ENCODE measurements at regions not wholly inside any gene's neighbourhood (a gene's known extent, or its start where the extent isn't known, plus 50 kb on each side); places are given as distances from the start of the nearest gene placed in this dataset.

DNA sequence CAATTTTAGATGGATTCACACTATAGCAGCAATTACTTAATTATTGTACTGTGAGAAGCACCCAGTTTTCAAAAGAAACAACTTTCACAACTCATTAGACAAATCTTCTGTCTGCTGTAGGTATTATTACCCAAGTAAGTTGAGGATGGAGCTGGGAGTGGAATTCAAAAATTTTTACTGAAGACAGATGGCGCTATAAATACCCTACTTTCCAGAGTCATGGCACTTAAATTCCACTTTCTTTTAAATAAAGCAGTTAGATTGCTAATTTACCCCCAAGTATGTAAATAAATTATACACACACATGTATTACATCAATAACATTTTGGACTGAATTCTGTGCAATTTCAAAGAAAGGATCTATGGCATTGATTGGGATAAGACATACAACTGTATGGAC is 166.8 kb downstream of the FTCDNL1 start:
- Mint-ChIP-seq H3K9me3 (no peaks in the 10 kb centered on the region), H3K36me3 (no peaks in the 10 kb centered on the region), H3K27ac (no peak overlapping the region), H3K4me1 (ENCODE audit: unreplicated experiment) (no peaks in the 10 kb centered on the region), H3K4me3 (no peak overlapping the region), H3K27me3 (no peaks in the 10 kb centered on the region)
- DNase-seq (ENCODE audit: extremely low spot score, unreplicated experiment): no peak
- TF ChIP-seq, protein P1, sequence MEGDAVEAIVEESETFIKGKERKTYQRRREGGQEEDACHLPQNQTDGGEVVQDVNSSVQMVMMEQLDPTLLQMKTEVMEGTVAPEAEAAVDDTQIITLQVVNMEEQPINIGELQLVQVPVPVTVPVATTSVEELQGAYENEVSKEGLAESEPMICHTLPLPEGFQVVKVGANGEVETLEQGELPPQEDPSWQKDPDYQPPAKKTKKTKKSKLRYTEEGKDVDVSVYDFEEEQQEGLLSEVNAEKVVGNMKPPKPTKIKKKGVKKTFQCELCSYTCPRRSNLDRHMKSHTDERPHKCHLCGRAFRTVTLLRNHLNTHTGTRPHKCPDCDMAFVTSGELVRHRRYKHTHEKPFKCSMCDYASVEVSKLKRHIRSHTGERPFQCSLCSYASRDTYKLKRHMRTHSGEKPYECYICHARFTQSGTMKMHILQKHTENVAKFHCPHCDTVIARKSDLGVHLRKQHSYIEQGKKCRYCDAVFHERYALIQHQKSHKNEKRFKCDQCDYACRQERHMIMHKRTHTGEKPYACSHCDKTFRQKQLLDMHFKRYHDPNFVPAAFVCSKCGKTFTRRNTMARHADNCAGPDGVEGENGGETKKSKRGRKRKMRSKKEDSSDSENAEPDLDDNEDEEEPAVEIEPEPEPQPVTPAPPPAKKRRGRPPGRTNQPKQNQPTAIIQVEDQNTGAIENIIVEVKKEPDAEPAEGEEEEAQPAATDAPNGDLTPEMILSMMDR (conservative IDR thresholded peaks at IDR 0.05): no peak

- H3K36me3 Mint-ChIP-seq: no peaks in the 10 kb centered on the region
- H3K4me1 Mint-ChIP-seq (ENCODE audit: unreplicated experiment): no peaks in the 10 kb centered on the region
- H3K4me3 Mint-ChIP-seq: no peak overlapping the region
- TF ChIP-seq, protein P1 (conservative IDR thresholded peaks at IDR 0.05): no peak
- no peak overlapping the region for H3K27ac Mint-ChIP-seq
- DNase-seq (ENCODE audit: extremely low spot score, unreplicated experiment): no peak
- no peaks in the 10 kb centered on the region for H3K9me3 Mint-ChIP-seq
- H3K27me3 Mint-ChIP-seq: no peaks in the 10 kb centered on the region
These were observed 169.0 kb downstream of the FTCDNL1 start for GRCh38 chr2:199682001-199682400.

DNA sequence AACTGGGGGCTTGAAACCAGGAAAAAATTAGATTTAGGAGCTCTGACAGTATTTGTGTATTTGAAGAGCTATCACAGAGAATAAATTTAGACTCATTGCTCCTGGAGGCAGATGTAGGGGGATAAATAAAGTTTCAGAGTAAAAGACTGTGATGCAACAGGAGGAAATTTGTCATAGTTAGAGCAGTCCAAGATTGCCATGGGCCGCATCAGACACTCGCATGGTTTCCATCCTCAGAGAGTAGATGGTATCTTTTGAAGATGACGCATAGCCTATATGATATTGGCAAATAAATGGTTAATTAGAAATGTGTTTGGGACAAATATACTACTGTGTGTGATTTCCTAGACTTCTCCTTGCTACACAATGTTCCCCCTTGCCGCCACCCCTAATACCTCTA is 170.5 kb downstream of the FTCDNL1 start:
- no peak overlapping the region for H3K27ac Mint-ChIP-seq
- no peaks in the 10 kb centered on the region for H3K9me3 Mint-ChIP-seq
- TF ChIP-seq, protein P1 (conservative IDR thresholded peaks at IDR 0.05): no peak
- no peaks in the 10 kb centered on the region for H3K4me1 Mint-ChIP-seq (ENCODE audit: unreplicated experiment)
- H3K36me3 Mint-ChIP-seq: no peaks in the 10 kb centered on the region
- no peak overlapping the region for H3K4me3 Mint-ChIP-seq
- H3K27me3 Mint-ChIP-seq: no peaks in the 10 kb centered on the region
- no peak for DNase-seq (ENCODE audit: extremely low spot score, unreplicated experiment)

- no peak for DNase-seq (ENCODE audit: extremely low spot score, unreplicated experiment)
- Mint-ChIP-seq H3K4me1 (ENCODE audit: unreplicated experiment) (no peaks in the 10 kb centered on the region), H3K27ac (no peak overlapping the region), H3K4me3 (no peak overlapping the region), H3K27me3 (no peaks in the 10 kb centered on the region), H3K9me3 (no peaks in the 10 kb centered on the region), H3K36me3 (no peaks in the 10 kb centered on the region)
- TF ChIP-seq, protein P1 (conservative IDR thresholded peaks at IDR 0.05): no peak
These were observed 171.1 kb downstream of the FTCDNL1 start for GRCh38 chr2:199679883-199680282.

GRCh38 chr2:199677881-199678280 is 173.1 kb downstream of the FTCDNL1 start:
- Mint-ChIP-seq H3K4me3 (no peak overlapping the region), H3K27me3 (no peaks in the 10 kb centered on the region), H3K9me3 (no peaks in the 10 kb centered on the region), H3K36me3 (no peaks in the 10 kb centered on the region), H3K4me1 (ENCODE audit: unreplicated experiment) (no peaks in the 10 kb centered on the region), H3K27ac (no peak overlapping the region)
- DNase-seq (ENCODE audit: extremely low spot score, unreplicated experiment): no peak
- TF ChIP-seq, protein P1 (conservative IDR thresholded peaks at IDR 0.05): no peak

GRCh38 chr2:199668645-199669044 is 182.3 kb downstream of the FTCDNL1 start:
- no peaks in the 10 kb centered on the region for H3K36me3 Mint-ChIP-seq
- H3K4me1 Mint-ChIP-seq (ENCODE audit: unreplicated experiment): peaks cover 3% of the 10 kb centered on the region
- TF ChIP-seq, protein P1 (conservative IDR thresholded peaks at IDR 0.05): no peak
- DNase-seq (ENCODE audit: extremely low spot score, unreplicated experiment): no peak
- H3K27ac Mint-ChIP-seq: no peak overlapping the region
- no peaks in the 10 kb centered on the region for H3K9me3 Mint-ChIP-seq
- no peak overlapping the region for H3K4me3 Mint-ChIP-seq
- H3K27me3 Mint-ChIP-seq: peaks cover 2% of the 10 kb centered on the region
